ENCODE measurements at regions not wholly inside any gene's neighbourhood (a gene's known extent, or its start where the extent isn't known, plus 50 kb on each side); places are given as distances from the start of the nearest gene placed in this dataset.

GRCh38 chr15:62726461-62726860 lies 316.1 kb upstream of the TPM1 start:
- no peak for DNase-seq (ENCODE audit: low read depth in 4 of 4, low spot score in 1 of 4)

DNA sequence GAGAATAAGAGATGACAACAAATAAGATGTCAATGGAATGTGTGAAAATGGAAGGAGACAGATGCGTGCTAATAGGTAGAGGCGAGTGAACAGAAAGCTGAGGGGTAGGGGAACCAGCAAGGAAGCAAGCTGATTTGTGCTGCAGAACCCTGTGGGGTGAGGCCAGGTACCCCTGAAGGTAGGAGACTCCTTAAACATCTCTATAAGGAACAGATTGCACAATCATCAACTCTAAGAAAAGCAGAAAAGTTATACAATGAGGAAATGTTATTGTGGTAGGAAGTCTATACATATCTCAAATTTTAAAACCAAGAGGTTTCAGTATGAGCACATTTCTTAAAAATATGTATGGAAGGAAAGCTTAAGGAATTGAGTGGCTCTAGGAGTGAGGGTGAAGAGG lies 315.0 kb upstream of the TPM1 start:
- no peak for DNase-seq (ENCODE audit: low read depth in 4 of 4, low spot score in 1 of 4)

DNA sequence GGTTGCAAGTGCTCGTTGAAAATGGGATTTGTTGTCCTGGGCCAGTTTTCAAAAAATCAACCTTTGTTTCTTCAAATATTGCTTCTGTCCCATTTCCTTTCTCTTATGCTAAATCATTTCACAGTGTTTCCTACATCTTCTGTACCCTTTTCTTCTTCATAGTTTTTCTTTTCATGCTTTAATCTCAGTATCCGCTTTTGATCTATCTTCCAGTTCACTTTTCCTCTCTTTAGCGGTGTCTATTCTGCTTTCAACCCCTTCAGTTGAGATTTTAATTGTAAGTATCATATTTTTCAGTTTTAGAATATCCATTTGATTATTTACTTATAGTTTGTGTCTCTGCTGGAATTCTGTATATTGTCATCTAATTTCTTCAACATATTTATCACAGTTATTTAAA lies 311.7 kb upstream of the TPM1 start:
- DNase-seq (ENCODE audit: low read depth in 4 of 4, low spot score in 1 of 4): no peak

DNA sequence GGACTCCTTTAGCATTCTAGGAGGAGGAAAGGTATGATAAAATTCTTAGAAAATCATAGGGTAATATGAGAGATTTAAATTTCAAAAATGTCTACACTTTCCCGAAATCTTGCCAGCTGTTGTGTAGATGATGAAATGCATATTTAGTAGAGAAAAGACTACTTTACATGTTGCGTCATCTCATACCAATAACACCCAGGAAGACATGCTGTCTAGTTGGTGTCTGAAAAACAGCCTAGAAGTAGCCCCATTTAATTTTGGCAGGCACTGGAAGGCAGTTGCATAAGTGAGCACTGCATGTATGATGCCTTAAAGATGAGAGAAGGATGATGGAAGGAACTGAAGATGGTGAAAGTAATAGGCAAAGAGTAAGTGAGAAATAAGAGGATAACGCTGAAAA lies 310.5 kb upstream of the TPM1 start:
- no peak for DNase-seq (ENCODE audit: low read depth in 4 of 4, low spot score in 1 of 4)

- DNase-seq (ENCODE audit: low read depth in 4 of 4, low spot score in 1 of 4): no peak
Observed at GRCh38 chr15:62734706-62735105, 307.8 kb upstream of the TPM1 start.

DNA sequence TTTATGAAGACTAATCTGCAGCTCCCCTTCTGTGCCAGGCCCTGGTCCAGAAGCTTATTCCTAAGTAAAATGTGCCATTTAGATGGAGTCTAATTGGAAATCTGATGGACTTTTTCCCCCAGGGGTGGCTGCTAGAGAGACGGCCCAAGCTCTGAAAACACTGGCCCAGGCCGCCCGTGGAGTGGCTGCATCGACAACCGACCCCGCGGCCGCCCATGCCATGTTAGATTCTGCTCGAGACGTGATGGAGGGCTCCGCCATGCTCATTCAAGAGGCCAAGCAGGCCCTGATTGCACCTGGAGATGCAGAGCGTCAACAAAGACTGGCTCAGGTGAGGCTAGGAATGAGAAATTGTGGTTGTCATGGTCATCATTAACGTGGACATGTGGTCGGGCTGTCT lies 305.8 kb upstream of the TPM1 start:
- no peak for DNase-seq (ENCODE audit: low read depth in 4 of 4, low spot score in 1 of 4)

DNA sequence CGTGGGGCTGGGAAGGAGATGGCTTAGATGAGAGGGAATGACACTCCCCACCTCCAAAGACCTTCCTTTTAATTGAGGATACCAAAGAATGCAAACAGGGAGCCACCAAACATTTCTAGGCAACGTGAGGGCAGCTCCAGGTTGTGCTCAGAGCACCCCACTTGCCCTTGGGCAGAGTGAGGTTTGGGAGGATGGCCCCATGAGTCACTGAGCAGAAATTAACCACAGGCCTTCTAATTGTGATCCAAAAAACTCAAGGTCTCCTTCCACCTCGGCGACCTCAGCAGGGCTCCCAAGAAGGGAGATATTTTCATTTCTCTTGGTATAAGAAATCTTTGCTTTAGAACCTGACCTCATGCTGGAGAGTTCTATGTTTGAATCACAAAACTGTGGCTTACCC lies 305.0 kb upstream of the TPM1 start:
- no peak for DNase-seq (ENCODE audit: low read depth in 4 of 4, low spot score in 1 of 4)

DNA sequence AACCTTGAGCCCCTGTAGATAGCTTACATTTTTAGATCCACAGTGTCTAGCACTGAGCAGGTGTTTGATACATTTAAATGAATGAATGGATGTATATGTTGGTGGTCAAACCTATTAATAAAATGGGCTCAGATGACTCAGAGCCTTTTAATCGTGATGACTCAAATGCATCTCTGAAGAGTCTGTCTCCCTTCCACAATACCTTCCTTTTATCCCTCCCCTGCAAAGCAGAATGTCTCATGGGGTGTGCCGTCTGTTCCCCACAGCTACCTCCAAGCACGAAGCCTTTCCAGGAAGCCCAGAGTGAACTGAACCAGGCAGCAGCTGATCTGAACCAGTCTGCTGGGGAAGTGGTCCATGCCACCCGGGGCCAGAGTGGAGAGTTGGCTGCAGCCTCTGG lies 303.5 kb upstream of the TPM1 start:
- no peak for DNase-seq (ENCODE audit: low read depth in 4 of 4, low spot score in 1 of 4)

- no peak for DNase-seq (ENCODE audit: low read depth in 4 of 4, low spot score in 1 of 4)
Observed at GRCh38 chr15:62739507-62739906, 303.0 kb upstream of the TPM1 start.

GRCh38 chr15:62740141-62741004 lies 302.2 kb upstream of the TPM1 start:
- DNase-seq (ENCODE audit: low read depth in 4 of 4, low spot score in 1 of 4): no peak

DNA sequence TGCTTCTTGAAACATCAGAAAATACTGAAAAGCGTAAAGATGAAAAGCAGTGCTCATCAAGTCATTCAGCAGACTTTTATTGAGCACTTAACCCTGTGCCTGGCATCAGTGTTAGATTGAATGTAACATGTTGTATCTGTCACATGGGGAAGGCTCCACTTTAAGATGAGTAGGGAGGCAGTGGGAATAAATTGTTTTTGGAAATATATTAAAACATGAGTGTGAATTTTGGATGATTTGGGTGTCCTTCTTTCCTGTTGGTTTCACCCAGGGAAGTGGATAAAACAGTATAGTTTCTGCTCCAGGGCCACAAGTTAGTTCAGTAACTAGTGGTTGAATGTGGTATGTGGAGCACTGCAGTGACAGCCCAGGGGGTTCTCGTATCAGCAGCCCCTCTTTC lies 301.4 kb upstream of the TPM1 start:
- no peak for DNase-seq (ENCODE audit: low read depth in 4 of 4, low spot score in 1 of 4)

DNA sequence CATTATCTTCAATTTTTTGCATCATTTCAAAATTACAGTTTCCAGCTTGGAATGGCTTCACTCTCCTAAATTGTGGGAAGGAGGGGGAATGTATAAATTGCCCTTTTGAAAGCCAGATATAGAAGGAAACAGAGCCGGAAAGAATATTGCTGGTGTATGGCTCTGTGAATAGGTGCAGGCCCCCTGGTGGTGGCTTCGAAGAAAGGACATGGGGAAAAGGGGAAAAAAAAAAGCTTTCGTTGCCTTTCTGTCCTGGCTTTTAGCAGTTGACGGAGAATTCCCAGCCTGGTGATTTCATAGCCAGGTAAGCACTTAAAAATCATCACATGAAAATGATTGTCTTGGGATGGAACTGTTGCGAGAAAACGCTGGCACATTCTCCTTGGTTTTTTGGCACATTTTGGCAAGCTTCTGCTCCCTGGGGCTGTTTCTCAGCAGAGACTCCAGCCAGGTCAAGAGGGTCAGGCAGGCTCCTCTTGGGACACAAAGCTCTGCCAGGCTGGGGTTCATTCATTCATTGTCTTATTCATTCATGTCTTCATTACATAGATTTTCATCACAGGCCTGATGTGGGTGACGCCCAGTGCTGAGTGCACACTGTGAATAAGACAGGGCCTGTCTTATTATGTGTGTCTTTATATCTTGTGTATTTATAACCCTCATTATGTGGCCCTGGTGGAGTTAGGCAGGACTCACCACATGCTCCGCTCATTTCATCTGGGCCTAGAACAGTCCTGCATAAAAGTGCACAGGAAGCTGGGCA lies 300.0 kb upstream of the TPM1 start:
- peak; percentile 5 to 28 (median 16) for DNase-seq (ENCODE audit: low read depth in 4 of 4, low spot score in 1 of 4)

DNA sequence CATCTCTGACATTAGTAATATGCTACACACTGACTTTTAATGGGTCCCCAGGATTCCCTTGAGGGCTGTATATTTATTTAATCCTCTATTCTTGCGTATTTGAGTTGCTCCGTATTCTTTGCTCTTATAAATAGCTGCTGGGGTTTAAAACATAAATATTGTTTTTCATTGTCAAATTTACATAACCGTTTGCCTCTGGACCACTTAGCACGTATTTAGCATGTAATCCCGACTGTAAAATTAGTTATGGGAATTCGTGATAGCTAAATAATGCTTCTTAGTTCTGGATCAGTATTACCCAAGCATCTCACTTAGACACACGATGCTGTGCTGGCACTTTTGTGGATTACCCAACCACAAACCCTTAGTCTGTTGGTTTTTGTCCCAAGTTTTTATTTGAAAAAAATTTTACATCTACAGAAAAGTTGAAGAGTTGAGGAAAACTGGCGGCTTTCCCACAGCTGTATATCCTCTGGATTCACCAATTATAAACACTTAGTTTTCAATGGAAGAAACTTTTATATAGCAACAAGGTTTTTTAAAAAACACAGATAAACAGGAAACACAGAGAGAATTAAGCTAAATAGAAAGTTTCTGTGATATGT lies 296.8 kb upstream of the TPM1 start:
- no peak for DNase-seq (ENCODE audit: low read depth in 4 of 4, low spot score in 1 of 4)

GRCh38 chr15:62748196-62748595 lies 294.4 kb upstream of the TPM1 start:
- DNase-seq (ENCODE audit: low read depth in 4 of 4, low spot score in 1 of 4): no peak

- no peak for DNase-seq (ENCODE audit: low read depth in 4 of 4, low spot score in 1 of 4)
Observed at GRCh38 chr15:62749036-62749815, 293.3 kb upstream of the TPM1 start.

DNA sequence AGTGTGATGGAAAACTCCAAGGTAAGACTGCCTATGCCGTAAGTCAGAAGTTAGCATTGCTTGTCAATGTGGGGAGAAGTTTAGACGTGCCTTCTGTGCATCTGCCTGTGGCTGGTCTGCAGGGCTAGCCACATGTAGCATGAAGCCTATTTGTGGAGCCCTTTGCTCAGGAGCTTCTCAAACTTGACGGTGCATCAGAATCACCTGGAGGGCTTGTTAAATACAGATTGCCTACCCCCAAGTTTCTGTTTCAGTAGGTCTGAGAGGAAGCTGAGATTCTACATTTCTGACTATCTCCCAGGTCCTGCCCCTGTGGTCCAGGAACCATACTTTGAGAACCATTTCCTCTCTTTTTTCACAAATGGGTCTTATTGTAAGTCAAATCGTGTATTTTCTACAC lies 292.1 kb upstream of the TPM1 start:
- DNase-seq (ENCODE audit: low read depth in 4 of 4, low spot score in 1 of 4): no peak

- no peak for DNase-seq (ENCODE audit: low read depth in 4 of 4, low spot score in 1 of 4)
Observed at GRCh38 chr15:62752657-62753517, 289.7 kb upstream of the TPM1 start.

DNA sequence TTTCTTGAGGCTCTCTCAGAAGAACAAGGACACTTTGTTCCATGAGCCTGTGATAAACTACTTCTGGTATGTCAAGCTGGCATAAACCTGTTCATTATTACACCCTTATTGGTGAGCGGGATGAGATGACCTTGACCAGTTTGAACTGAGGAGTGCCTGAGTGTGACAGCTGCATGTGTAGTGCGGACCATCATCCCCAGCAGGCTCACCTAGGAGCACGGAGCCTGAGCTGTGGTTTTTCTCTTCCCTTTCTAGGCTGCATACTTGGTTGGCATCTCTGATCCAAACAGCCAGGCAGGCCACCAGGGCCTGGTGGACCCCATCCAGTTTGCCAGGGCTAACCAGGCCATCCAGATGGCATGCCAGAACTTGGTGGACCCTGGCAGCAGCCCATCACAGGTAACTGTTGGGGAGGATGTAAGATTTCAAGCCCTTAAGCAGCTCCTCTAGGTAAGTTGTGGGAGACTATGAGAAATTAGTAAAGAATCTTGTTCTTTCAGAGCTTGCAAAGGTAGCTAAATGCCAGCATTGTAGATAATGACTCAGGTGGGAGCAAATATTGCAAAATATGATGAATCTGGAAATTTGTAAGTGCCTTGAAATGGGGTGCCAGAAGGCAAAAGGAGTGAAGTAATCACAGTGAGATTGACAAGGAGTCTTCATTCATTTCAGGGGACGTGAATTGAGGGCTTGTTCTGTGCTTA lies 288.9 kb upstream of the TPM1 start:
- no peak for DNase-seq (ENCODE audit: low read depth in 4 of 4, low spot score in 1 of 4)

DNA sequence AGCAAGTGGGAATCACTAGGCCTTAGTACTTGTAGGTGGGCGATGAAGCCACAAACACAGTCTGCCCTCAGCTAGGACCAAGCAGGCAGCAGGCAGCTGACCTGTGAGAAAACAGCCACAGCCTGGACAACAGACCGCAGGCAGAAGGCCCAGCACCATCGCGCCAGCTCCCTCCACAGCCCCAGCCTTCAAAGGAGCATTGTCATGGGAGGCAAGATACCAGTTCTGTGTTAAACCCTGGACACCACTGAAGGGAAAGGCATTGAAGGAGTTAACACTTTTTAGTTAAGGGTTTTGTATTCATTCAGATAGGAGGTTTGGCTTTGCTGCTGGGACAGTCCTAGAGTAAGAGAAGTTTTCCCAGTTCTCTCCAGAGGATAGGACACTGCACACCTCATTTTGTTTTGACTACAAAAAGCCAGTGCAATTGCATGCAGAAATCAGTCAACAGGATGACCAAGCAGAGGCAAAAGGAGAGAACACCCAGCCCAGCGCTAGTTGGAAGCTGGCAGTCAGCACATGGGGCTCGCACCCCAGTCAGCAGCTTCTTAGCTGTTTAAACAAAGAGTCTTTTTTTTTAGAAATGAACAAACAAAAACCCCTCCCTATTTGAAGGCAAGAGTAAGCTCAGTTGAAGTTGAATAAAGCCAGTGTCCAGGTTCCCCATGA lies 286.1 kb upstream of the TPM1 start:
- DNase-seq (ENCODE audit: low read depth in 4 of 4, low spot score in 1 of 4): no peak

Data from stimulated activated CD4-positive, alpha-beta T cell treated with anti-CD3 and anti-CD28 coated beads, Interleukin-1b, Interleukin-23, amount 100 ng/mL, for 24 hours (primary cell).